NOMO-1 treated with dmso at 0.1 percent for 144 hours (cell line): ENCODE measurements at regions not wholly inside any gene's neighbourhood (a gene's known extent, or its start where the extent isn't known, plus 50 kb on each side); places are given as distances from the start of the nearest gene placed in this dataset.

Experiments
- DNase-seq: peaks from one replicate; lab custom pipeline; 2025; ENCODE audit not compliant: unreplicated experiment; lab: John Stamatoyannopoulos, UW

DNA sequence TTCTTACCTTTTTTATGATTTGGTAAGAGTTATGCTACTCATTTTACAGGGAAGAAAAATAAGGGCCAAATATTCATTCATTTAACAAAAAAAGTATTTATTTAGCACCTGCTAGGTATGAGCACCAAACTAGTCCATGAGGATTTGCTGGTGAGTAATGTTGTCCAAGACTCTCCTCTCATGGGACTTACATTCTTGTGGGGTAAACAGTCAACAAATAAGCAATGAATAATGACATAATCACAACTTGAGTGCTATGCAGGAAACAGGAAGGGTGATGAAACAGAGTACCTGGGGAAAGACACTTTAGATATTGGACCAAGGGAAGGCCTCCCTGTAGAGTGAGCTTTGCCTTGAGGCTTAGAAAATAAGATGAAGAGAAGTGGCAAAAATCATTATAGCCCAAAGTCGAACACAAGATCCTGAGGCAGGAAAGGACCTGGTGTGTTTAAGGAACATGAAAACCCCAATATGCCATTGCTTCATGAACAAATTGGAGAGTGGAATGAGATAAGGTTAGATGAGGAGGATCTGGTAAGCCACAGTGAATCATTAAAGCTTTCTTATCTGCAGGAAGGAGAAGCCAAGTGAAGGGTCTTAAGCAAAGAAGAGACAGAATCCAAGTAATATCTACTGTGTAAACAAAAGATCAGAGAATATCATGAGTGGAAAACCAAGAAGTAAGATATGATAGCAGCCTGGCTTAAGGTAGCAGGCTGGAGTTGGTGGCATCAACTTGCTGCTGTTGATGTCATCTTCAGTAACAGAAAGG is 294.5 kb upstream of the NBEA start:
- no peak for DNase-seq

DNA sequence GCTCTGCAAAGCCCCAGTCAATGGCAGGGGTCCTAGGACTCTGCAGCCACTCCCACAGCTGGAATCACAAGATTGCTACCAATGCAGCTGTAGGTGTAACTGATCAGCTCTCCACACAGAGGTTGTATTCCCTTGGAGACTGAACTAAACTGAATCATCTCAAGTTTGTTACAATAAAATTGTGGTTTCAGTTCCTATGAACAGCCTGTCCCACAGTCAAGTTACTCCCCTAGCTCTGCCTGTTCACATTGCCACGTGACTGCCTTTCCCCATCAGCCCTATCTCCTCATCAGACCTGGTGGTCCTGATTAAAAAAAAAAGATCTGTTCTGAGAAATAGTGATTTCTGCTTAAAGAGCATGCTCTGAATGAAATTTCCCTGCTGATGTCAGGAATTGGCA is 287.9 kb upstream of the NBEA start:
- no peak for DNase-seq

DNA sequence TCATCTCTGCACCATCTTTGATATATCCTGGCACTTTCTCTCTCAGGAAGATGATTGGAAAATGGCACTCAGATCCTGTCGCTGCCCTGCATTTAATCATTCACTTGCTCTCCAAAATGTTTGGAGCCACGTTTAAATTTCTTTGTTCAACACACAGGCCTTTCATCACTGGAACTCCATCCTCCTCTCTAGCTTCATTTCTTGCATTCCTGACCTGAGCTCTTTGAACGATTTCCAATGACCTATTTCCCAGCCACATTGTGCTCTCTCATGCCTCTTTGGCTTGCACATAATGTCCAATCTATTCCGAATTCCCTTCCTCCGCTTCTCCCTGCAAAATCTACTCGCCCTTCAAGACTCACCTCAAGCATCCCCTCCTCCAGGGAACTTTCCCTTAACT is 287.4 kb upstream of the NBEA start:
- DNase-seq: no peak

DNA sequence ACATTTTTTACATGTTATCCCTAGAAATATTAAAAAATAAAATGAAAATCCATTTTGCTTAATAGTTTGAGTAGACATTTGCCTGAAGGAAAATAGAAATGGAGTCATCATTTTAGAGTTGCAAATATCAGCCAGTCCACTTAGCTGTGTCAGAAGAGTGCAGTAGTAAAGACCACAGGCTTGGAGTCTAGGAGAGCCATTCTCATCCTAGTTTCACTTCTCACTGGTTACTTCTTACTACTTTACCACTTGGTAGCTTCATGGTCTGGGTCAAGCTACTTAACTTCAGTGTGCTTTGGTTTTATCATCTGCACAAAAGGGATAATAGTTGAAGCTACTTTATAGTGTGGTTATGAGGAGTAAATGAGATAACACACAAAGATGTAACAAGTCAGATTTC is 286.5 kb upstream of the NBEA start:
- no peak for DNase-seq

DNA sequence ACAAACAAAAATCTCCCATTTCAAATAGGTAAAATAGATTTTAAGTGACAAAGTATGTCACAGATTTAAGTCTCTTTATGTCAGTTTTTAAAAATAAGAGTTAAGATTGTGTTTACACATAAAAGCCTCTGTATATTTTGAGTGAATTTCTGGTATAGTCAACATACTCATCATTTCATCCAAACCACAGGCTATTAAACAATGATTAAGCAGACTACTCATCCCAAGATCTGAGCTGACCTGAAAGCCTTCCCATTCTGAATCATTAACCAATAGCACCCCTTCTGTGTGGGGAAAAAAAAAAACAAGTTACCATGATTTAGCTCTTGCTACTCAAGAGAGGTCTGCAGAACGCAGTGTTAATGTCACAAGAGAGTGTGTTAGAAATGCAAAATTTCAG is 284.4 kb upstream of the NBEA start:
- no peak for DNase-seq

DNA sequence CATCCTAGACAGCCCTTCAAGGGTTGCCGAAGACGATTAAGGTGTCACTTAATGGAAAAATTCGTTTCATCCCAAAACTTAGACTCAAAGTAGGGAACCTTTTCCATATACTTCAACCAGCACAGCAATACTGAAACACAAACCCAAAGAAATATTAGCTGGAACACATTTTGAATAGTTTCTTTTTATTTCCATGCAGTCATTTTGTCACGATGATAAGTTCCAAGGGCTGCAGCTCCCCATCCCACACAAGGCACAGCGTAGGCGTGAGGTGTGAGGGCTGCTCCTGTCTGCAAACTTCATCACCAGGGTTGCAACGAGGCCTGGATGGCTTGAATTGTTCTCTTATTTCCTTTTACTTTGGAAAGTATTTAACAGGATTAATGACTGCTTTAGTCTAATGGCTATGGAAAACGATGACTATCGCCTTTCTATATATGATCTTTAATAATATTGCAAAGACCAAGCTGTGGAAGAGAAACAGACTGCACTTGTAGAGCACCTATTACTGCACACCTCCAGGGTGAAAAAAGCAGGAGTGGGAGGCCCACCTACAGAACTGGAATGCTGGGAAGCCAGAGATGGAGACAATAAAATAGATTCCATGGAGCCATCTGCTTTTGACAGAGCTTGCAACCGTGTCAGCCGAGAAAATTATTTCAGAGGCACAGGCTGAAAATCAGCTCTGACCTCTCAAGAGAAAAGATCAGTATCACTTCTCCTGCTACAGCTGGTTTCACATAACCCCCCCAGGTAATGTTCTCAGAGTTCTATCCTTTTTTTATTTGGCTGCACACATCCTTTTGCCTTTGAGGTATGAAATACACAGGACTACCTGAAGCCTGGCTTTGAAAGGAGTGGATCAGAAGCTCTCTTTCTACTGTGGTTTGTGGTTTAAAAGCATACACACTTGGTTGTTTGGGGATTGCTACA is 274.5 kb upstream of the NBEA start:
- DNase-seq: no peak

DNA sequence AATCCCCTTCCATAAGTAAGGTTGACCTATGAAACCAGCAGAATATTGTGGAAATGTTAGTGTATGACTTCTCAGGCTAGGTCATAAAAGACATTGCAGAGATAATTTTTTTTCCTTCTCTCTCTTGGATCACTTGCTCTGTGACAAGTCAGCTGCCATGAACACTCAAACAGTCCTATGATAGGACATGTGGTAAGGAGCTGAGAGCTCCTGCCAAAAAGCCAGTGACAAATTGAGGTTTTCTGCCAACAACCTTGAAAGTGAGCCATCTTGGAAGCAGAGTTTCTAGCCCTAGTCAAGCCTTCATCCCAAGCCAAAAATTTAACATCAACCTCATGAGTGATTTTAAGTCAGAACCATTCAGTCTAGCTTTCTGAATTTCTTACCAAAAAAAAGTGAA is 270.9 kb upstream of the NBEA start:
- DNase-seq: no peak

DNA sequence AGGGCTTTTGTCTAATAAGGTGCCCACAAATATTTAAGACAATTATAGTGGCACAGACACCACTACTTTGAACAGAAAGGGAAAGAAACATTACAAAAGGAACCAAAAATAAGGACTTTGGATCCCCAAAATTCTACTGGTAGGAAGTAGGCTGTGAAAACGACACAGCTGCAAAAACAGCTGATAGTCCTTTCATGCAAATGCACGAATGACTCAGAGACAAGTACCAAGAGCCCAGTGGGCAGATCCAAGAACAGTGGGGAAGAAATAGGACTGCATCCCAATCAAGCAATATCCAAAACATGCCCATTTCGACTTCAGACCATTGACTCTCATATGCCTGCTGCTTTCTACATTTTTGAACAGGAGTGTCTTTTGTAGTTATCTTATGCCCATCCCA is 269.4 kb upstream of the NBEA start:
- no peak for DNase-seq

DNA sequence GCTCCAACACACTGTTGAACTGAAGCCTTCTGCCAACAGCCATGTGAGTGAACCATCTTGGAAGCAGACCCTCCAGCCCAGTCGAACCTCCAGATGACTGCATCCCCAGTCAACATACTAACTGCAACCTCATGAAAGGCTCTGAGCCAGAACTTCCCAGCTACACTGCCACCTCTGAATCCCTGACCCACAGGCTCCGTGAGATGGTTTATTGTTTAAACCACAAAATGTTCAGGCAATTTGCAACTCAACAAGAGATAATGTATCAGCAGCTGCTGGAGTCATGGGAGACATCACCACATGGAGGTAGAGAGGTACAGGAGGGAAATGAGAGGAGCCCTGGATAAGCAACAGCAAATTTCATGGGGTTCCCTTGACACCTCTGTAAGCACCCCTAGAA is 266.4 kb upstream of the NBEA start:
- DNase-seq: no peak

DNA sequence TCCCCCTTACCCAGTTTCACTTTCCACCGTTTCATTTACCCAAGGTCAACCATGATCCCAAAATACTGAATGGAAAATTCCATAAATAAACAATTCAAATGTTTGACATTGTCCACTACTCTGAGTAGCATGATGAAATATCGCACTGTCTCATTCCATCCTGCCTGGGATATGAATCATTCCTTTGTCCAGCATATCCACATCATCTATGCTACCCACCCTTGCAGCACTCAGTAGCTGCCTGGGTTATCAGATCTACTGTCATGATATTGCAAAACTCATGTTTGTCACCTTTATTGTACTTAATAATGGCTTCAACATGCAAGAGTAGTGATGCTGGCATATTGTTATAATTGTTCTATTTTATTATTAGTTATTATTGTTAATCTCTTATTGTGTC is 263.9 kb upstream of the NBEA start:
- no peak for DNase-seq

DNA sequence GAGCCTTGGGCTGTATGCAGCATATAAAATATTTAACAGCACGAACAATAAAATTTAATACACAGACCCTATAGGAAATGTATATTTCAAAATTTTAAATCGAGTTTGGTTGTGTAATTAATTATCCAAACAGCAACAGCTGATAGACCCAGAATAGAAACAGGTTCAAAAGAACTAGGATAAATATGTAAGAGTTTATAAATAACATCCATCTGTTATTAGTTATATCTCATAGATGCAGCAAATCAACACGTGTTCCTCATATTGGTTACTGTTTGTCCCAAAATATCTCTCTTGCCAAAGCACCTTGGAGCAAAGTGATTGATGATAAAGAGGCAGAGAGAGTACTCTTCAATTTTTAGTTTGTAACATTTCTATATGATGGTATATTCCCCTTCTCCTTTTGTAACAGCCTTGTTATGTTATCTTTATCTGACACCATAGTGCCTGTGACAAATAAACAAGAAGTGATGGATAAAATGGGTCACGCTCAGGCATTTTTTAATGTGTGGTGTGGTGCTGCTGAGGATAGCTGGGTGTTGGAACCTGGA is 260.6 kb upstream of the NBEA start:
- DNase-seq: no peak

DNA sequence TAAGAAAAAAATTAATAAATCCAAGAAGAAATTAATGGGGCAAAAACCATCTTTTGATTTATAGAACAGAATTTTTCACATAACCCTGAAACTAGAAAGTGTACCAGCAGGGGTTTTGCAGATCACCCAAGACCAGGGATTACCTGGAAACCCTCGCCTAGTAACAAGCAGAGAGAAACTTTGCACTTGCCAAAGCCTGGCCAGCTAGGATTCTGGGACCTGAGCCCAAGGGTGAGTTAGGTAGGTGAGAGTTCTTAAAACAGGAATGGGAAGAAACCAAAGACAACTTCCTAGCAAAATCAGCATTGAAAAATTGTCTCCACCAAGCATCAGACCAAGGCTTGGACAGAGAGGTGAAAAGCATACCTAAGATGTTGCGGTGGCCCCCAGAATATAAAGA is 247.0 kb upstream of the NBEA start:
- DNase-seq: no peak

DNA sequence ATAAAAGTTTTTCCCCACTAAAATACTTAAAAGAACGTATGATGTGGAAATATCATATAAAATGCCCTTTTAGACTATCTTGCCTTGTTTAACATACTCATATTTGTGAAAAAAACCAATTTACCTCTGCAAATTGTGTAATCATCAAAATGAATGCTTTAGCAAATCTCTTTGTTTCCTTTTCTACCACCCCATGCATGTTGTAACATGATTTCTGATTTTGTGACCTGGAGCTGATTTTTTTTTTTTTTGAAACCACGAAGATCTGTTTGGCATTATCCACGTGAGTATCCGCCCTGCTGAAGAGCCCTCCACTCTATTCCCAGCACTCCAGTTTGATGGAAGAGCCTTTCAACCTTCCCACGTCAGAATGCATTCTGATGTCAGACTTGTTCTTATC is 245.8 kb upstream of the NBEA start:
- DNase-seq: no peak

DNA sequence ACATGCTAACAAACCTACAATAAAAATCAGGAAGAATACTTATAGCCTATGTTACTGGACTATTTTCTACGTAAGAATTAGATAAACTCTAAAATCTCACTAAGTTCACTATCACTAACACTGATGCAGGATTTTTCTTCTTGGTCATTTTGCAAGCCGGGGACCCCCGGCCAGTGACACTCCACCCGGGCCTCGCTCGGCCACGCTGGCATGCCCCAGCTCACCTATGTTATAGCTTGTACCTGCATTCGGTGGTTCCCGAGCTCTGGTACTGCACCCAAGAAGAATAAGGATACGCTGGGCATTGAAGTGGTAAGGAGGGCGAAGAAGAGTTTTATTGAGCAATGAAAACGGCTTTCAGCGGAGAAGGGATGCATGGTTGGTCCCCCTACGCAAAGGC is 245.3 kb upstream of the NBEA start:
- DNase-seq: no peak

DNA sequence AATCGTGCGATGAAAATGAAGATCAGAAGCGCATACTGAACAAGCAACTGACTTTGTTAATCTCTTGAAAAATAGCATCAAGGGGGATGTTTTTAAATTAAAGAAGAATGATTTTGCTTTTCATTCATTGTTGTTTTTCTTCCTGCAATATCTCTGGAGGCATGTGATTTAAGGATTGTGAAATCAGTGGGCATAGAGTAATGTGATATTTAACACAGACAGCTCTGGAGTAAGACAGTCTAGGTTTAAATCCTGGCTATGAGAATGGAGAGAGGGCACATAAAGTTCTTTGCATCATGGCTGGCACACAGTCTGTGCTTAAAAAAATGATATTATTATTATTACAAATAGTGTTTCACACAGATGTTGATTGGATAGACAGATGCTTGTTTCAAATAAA is 243.1 kb upstream of the NBEA start:
- DNase-seq: no peak

DNA sequence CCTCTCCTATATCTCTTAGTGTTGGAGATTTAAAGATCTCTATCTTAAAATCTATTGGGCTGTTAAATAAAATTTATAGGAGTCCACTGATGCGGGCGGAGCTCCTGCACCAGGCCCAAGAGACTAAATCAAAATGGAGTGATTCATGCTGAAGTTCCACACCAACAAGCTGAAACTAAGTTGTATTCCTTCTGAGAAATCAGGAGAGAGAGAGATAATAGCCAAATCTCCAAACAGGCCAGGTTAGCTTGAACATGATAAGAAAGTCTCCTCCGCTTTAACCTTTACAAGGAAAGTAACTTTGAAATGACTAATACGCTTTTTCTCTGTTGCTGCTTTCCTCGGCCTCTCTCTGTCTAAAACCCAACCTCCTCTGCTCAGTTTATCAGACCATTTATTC is 241.9 kb upstream of the NBEA start:
- DNase-seq: no peak

DNA sequence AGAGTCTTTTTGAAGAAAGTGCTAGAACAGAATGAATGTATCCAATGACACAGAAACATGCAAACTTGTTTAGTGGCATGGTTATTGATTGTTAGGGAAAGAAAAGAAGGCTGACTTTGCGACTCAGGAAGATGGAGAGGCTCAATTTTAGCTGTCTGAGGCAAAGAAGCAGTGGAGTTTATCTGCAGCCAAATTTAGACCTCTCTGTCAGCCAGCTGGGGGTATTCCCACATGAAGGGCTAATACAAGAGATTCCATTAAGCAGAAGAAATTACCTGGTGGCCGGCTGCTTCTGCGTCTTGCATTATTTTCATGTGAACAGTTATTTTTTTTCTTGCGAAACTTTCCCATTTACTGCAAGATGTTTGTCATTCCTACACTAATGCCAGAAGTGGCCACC is 240.2 kb upstream of the NBEA start:
- DNase-seq: no peak

DNA sequence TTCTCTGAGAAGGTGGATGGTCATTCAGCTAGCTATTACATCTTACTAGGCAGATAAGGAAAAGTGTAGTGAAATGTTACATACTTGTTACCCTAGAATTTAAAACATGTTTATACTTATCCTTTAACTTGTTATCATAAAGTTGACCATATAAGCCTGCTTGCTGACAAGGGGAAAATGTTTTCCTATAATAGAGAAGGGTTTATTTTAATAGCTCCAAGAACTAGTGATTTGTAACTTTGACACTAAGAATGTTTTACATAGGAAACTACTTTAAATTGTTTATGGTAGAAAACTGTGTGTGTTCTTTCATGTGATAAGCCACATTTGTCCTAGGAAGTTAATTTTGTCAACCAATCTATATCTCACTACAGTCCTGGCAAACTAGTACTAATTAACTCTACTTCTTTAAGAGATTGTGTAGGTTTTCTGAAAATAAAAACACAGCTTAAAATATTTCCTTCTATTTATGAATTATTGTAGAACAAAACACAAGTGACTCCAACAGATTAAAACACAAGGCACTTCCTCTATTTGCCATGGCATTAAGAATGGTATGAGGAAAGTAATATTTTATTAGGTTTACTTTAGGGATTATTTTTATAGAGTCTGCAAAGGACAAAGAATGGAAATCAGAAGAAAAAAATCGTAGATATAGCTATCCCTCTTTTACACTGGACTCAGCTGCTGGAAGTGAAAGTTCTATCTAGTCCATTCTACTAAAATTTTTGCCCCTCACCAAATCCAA is 233.3 kb upstream of the NBEA start:
- DNase-seq: no peak

DNA sequence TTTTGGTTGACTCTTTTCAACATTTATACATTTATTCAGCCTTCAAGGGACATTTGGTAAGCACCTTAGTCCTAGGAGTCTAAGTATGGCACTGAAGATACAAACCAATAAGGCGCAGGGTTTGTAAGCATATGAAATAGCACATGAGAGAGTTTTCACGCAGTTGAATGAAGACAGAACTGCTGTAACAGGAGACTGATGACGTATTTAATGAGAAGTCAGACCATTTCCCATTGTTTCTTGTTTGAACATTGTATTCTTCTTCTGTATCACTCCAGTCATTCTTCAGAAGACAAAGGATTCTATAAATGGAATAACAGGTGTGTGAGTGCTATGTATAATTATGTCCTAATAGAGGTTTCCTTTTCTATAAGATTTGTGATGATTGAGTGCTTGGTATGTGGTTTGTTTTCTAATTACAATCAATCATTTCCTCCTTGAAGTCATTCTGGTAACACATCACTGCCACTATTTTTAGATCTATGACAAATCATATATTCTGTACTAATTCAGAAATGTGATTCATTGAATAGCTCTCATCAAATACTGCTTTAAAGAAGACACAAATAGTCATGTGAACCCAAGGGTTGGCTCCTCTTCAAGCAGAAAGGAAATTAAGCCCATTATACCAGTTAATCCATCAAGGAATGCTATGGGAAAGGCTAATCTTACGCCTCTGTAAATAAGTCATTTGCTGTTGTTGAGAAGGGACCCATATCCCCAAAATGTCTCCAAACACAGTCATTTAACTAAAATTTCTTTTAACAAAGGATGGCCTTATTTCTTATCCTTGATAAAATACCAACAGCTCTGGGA is 222.8 kb upstream of the NBEA start:
- no peak for DNase-seq

DNA sequence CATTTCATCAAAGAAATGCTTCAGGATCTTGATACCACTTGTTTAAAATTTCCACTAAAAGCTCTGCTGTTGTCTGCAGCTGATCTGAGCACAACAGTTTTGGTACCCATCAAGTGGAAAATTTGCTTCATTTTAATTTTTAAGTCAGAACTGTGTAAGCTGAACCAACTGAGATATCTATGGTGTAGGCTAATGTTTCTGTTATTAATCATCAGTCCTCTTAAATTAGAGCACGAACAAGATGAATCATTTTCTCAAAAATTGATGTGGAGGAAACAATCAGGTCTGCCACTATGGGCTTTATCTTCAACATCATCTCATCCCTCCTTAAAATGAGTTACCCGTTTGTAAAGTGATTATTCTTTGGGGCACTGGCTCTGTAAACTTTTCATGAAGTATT is 221.5 kb upstream of the NBEA start:
- no peak for DNase-seq
